HepG2 (cell line): ENCODE measurements at regions not wholly inside any gene's neighbourhood (a gene's known extent, or its start where the extent isn't known, plus 50 kb on each side); places are given as distances from the start of the nearest gene placed in this dataset.

Experiments
- DNMT3B ChIP-seq: conservative IDR thresholded peaks from 2 replicates; pipeline ENCODE4 v1.6.1; 2016; ENCODE audit warnings: missing biosample characterization, control low read depth
- EHMT2 ChIP-seq: fragments of 200-600 bp; sonication (generic); IDR thresholded peaks from 2 replicates; pipeline ENCODE4 v1.7.0; 2017; ENCODE audit warnings: antibody characterized with exemption, low read depth, low read length, borderline replicate concordance
- GMEB1 ChIP-seq: sonication (generic); formaldehyde crosslinking; IDR thresholded peaks from 2 replicates; pipeline ENCODE4 v1.5.1; 2020; ENCODE audit warnings: missing genetic modification reagents, mild to moderate bottlenecking, borderline replicate concordance
- GPBP1L1 ChIP-seq: sonication (generic); formaldehyde crosslinking; IDR thresholded peaks from 2 replicates; pipeline ENCODE4 v1.5.0; 2020; ENCODE audit warnings: mild to moderate bottlenecking, missing genetic modification reagents
- HOXA7 ChIP-seq: sonication (generic); formaldehyde crosslinking; IDR thresholded peaks from 2 replicates; pipeline ENCODE4 v1.8.1; 2022; ENCODE audit warnings: mild to moderate bottlenecking, missing genetic modification reagents, moderate library complexity
- JARID2 ChIP-seq: sonication (generic); formaldehyde crosslinking; IDR thresholded peaks from 2 replicates; pipeline ENCODE4 v1.8.1; 2023; ENCODE audit warnings: missing genetic modification reagents, inconsistent platforms; ENCODE audit not compliant: insufficient replicate concordance
- MTF1 ChIP-seq: sonication (generic); formaldehyde crosslinking; IDR thresholded peaks from 2 replicates; pipeline ENCODE4 v1.5.0; 2020; ENCODE audit warnings: missing genetic modification reagents
- NR2C2 ChIP-seq: sonication (generic); formaldehyde crosslinking; IDR thresholded peaks from 2 replicates; pipeline ENCODE4 v1.4.0; 2020; ENCODE audit warnings: missing genetic modification reagents, mild to moderate bottlenecking, moderate library complexity, borderline replicate concordance
- ONECUT2 ChIP-seq: sonication (generic); formaldehyde crosslinking; IDR thresholded peaks from 2 replicates; pipeline ENCODE4 v1.4.0; 2020; ENCODE audit warnings: missing genetic modification reagents
- PCBP2 ChIP-seq: fragments of 200-400 bp; formaldehyde crosslinking; optimal IDR thresholded peaks from 2 replicates; pipeline ENCODE3; 2018; ENCODE audit warnings: low read length, low read depth; ENCODE audit not compliant: poor library complexity, severe bottlenecking
- SMC3 ChIP-seq: IDR thresholded peaks from 2 replicates; pipeline ENCODE4 v1.6.1; 2011; ENCODE audit warnings: low read length, improper control_type of control experiment
- SPEN ChIP-seq: sonication (generic); formaldehyde crosslinking; IDR thresholded peaks from 2 replicates; pipeline ENCODE4 v1.5.1; 2020; ENCODE audit warnings: low read depth, mild to moderate bottlenecking, missing genetic modification reagents
- TAF15 ChIP-seq: fragments of 200-400 bp; formaldehyde crosslinking; IDR thresholded peaks from one replicate; pipeline ENCODE4 v1.6.1; 2018; ENCODE audit warnings: mild to moderate bottlenecking, low read depth, low read length; ENCODE audit not compliant: poor library complexity, severe bottlenecking
- U2AF2 ChIP-seq: fragments of 200-400 bp; formaldehyde crosslinking; IDR thresholded peaks from 2 replicates; pipeline ENCODE4 v1.6.1; 2017; ENCODE audit warnings: low read depth, mild to moderate bottlenecking, low read length
- ZFP36L2 ChIP-seq: sonication (generic); formaldehyde crosslinking; IDR thresholded peaks from 2 replicates; pipeline ENCODE4 v1.4.0; 2020; ENCODE audit warnings: missing genetic modification reagents
- ZKSCAN8 ChIP-seq: IDR thresholded peaks from 2 replicates; pipeline ENCODE4 v1.6.1; 2016; ENCODE audit warnings: borderline replicate concordance, missing genetic modification reagents, missing compliant biosample characterization
- ZNF30 ChIP-seq: sonication (generic); formaldehyde crosslinking; IDR thresholded peaks from 2 replicates; pipeline ENCODE4 v1.5.0; 2020; ENCODE audit warnings: mild to moderate bottlenecking, missing genetic modification reagents
- ZNF367 ChIP-seq: sonication (generic); formaldehyde crosslinking; IDR thresholded peaks from 2 replicates; pipeline ENCODE4 v1.4.0; 2020; ENCODE audit warnings: missing genetic modification reagents, borderline replicate concordance
- ZNF383 ChIP-seq: sonication (generic); formaldehyde crosslinking; IDR thresholded peaks from 2 replicates; pipeline ENCODE4 v1.4.0; 2020; ENCODE audit warnings: missing genetic modification reagents, mild to moderate bottlenecking, borderline replicate concordance
- ZNF607 ChIP-seq: sonication (generic); formaldehyde crosslinking; IDR thresholded peaks from 2 replicates; pipeline ENCODE4 v1.5.1; 2020; ENCODE audit warnings: missing genetic modification reagents, mild to moderate bottlenecking, borderline replicate concordance
- ZNF772 ChIP-seq: sonication (generic); formaldehyde crosslinking; IDR thresholded peaks from 2 replicates; pipeline ENCODE4 v1.5.0; 2020; ENCODE audit warnings: mild to moderate bottlenecking, missing genetic modification reagents
- ZNF775 ChIP-seq: sonication (generic); formaldehyde crosslinking; IDR thresholded peaks from 2 replicates; pipeline ENCODE4 v1.4.0; 2020; ENCODE audit warnings: missing genetic modification reagents, mild to moderate bottlenecking, moderate library complexity, borderline replicate concordance
- ZNF780A ChIP-seq: sonication (generic); formaldehyde crosslinking; IDR thresholded peaks from 2 replicates; pipeline ENCODE4 v1.8.0; 2022; ENCODE audit warnings: mild to moderate bottlenecking, missing genetic modification reagents, moderate library complexity
- TF ChIP-seq, protein P1 (sequence below): sonication (generic); formaldehyde crosslinking; IDR thresholded peaks from 2 replicates; pipeline ENCODE4 v1.5.1; 2020; ENCODE audit warnings: missing genetic modification reagents, mild to moderate bottlenecking, borderline replicate concordance
- TF ChIP-seq, protein P2 (sequence below): sonication (generic); formaldehyde crosslinking; IDR thresholded peaks from 2 replicates; pipeline ENCODE4 v1.8.0; 2022; ENCODE audit warnings: missing genetic modification reagents, low read depth, mild to moderate bottlenecking, borderline replicate concordance

DNA sequence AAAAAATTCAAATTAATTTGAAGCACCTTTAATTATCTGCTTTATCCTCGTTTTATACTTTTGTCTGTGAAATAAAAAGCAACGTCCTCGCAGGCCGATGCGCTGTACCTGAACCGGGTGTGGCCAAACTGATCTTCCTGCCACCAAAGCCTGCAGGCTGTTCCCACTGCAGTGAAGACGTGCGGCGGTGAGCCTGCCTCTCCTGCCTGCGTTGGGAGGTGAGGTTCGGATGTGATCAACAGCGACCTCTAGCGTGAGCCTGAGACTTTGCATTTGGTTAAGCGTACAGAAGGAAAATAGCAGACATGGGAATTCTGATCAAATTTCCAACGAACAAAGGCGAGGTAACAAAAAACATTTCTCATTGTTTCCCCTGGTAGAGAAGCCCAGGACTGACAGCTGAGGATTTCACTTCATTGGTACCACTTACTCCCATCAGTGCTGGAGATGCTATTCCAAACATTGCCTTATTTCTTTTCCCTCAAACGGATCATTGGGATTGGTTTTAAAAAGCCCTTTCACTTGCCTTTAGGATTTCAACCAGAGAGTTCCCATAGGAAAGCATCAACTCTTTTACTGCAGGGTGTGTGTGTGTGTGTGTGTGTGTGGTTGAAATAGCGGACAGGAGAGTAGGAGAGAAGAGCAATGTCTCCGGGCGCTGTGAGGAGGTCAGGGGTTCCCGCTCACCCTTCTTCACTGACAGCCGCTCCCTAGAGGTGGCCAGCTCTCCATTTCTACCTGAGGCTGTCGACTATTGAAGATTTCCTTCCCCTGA lies 56.6 kb upstream of the CCN6 start (continued):
- TF ChIP-seq, protein P1, sequence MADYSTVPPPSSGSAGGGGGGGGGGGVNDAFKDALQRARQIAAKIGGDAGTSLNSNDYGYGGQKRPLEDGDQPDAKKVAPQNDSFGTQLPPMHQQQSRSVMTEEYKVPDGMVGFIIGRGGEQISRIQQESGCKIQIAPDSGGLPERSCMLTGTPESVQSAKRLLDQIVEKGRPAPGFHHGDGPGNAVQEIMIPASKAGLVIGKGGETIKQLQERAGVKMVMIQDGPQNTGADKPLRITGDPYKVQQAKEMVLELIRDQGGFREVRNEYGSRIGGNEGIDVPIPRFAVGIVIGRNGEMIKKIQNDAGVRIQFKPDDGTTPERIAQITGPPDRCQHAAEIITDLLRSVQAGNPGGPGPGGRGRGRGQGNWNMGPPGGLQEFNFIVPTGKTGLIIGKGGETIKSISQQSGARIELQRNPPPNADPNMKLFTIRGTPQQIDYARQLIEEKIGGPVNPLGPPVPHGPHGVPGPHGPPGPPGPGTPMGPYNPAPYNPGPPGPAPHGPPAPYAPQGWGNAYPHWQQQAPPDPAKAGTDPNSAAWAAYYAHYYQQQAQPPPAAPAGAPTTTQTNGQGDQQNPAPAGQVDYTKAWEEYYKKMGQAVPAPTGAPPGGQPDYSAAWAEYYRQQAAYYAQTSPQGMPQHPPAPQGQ (CRISPR knock-in tag), result no peak
- peak; percentile 89; the same call in 1 of the 2 replicates for TF ChIP-seq ZFP36L2 (CRISPR knock-in tag)
- no peak for TF ChIP-seq ZNF607 (CRISPR knock-in tag)
- TF ChIP-seq SMC3, result peak; percentile 96
- no peak for TF ChIP-seq EHMT2
- TF ChIP-seq PCBP2, result no peak
- no peak for TF ChIP-seq ZNF383 (CRISPR knock-in tag)
- no peak for TF ChIP-seq SPEN (CRISPR knock-in tag)
- TF ChIP-seq JARID2 (CRISPR knock-in tag), result peak; percentile 71
- TF ChIP-seq ZNF367 (CRISPR knock-in tag), result no peak
- peak; percentile 83; the same call in 1 of the 2 replicates for TF ChIP-seq ZKSCAN8
- TF ChIP-seq DNMT3B (CRISPR knock-in tag), result no peak
- TF ChIP-seq U2AF2, result no peak
- TF ChIP-seq ZNF772 (CRISPR knock-in tag), result peak; percentile 36; the same call in 1 of the 2 replicates
- TF ChIP-seq TAF15, result no peak
- no peak for TF ChIP-seq ZNF780A
- TF ChIP-seq HOXA7 (CRISPR knock-in tag), result no peak
- no peak for TF ChIP-seq MTF1 (CRISPR knock-in tag)
- TF ChIP-seq ONECUT2 (CRISPR knock-in tag), result no peak
- no peak for TF ChIP-seq NR2C2 (CRISPR knock-in tag)
- TF ChIP-seq ZNF30 (CRISPR knock-in tag), result no peak
- no peak for TF ChIP-seq GMEB1 (CRISPR knock-in tag)
- no peak for TF ChIP-seq GPBP1L1
- TF ChIP-seq, protein P2, sequence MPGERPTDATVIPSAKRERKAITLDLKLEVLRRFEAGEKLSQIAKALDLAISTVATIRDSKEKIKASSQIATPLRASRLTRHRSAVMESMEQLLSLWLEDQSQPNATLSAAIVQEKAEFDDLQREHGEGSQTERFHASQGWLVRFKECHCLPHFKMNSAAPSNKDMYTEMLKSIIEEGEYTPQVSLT (CRISPR knock-in tag), result no peak
- no peak for TF ChIP-seq ZNF775 (CRISPR knock-in tag)
